AG04449 (cell line): ENCODE measurements at regions not wholly inside any gene's neighbourhood (a gene's known extent, or its start where the extent isn't known, plus 50 kb on each side); places are given as distances from the start of the nearest gene placed in this dataset.

Experiments used
- CTCF ChIA-PET: fragments of 350-600 bp; formaldehyde crosslinking; extraction: SDS; loops from one replicate; lab custom pipeline; 2021; ENCODE audit warnings: antibody characterized with exemption; lab: Yijun Ruan, JAX
- POLR2A ChIA-PET: fragments of 400-600, 350-600 bp; formaldehyde crosslinking; extraction: SDS; loops from one replicate; lab custom pipeline; 2020; ENCODE audit warnings: antibody characterized with exemption, inconsistent platforms; lab: Yijun Ruan, JAX
- DNase-seq: peaks from one replicate; pipeline ENCODE4 v3.0.0-alpha.2; 2010; ENCODE audit warnings: low read depth, low spot score
- H3K4me3 ChIP-seq: 2 replicates; pipeline ENCODE4 v1.5.1; 2011; ENCODE audit warnings: low read depth, mild to moderate bottlenecking, control low read depth, low read length
- TF ChIP-seq, protein P1 (sequence below): IDR thresholded peaks from one replicate; pipeline ENCODE4 v1.5.1; 2011; ENCODE audit warnings: mild to moderate bottlenecking, moderate library complexity, low read length, control low read depth, inconsistent platforms; ENCODE audit not compliant: insufficient read depth; ENCODE audit errors: missing control alignments

DNA sequence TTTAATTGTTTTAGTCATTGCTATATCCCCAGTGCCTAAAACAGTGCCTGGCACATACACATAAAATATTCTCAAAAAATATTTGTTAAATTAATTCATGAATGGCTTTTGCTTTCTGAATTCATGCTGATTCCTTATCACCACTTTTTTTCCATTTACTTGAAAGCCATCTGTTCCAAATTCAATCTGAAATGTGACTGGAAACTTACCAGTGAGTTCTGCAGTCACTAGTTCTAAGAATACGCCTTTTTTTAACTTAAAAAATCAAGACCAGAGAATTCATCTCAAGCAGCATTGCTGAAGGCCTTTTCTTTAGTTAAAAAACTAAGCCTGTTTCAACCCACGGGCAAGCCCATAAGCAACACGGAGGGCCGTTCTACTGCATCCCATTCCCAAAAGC lies 114.0 kb upstream of the ERCC4 start:
- H3K4me3 ChIP-seq: no peak overlapping the region
- POLR2A ChIA-PET: no interaction called here
- no peak for DNase-seq
- TF ChIP-seq, protein P1, sequence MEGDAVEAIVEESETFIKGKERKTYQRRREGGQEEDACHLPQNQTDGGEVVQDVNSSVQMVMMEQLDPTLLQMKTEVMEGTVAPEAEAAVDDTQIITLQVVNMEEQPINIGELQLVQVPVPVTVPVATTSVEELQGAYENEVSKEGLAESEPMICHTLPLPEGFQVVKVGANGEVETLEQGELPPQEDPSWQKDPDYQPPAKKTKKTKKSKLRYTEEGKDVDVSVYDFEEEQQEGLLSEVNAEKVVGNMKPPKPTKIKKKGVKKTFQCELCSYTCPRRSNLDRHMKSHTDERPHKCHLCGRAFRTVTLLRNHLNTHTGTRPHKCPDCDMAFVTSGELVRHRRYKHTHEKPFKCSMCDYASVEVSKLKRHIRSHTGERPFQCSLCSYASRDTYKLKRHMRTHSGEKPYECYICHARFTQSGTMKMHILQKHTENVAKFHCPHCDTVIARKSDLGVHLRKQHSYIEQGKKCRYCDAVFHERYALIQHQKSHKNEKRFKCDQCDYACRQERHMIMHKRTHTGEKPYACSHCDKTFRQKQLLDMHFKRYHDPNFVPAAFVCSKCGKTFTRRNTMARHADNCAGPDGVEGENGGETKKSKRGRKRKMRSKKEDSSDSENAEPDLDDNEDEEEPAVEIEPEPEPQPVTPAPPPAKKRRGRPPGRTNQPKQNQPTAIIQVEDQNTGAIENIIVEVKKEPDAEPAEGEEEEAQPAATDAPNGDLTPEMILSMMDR: no peak
- CTCF ChIA-PET: no interaction called here

DNA sequence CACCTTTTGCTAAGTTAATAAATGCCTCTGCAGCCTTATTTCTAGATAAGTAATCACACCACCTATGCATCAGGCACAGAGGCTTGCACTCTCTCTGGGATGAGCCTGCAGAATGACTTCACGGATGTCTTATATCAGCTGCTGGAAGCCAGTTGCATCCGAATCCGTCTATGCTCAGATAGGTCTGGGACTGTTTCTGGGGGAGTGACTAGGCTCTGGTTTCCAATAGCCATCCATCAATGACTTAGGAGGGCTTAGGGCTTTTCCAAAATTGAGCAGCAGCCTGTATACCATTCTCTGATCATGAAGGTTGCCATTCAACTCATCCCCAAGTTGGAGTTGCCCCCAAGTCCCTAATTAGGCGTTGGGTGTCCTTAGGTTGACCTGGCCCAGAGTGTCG lies 113.3 kb upstream of the ERCC4 start:
- TF ChIP-seq, protein P1: no peak
- ChIA-PET CTCF (no interaction called here), POLR2A (no interaction called here)
- no peak overlapping the region for H3K4me3 ChIP-seq
- DNase-seq: no peak

DNA sequence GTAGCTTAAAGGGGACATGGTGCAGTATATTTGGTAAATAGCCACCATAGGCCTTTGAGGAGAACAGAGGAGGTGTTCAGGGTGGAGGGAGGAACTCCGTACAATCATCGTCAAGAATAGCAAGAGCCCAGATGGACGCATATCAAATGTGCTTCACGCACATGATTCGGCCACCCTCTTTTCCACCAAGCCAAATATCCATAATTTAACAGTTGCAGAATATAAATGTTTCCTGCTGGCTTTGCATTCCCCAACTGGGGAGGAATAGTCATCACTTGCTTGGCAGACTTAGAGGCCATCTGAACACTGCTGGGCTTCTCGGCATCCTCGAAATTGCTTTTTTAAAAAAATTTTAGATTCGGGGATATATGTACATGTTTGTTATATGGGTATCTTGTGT lies 111.9 kb upstream of the ERCC4 start:
- ChIA-PET CTCF (no interaction called here), POLR2A (no interaction called here)
- no peak for DNase-seq
- TF ChIP-seq, protein P1: no peak
- no peak overlapping the region for H3K4me3 ChIP-seq

DNA sequence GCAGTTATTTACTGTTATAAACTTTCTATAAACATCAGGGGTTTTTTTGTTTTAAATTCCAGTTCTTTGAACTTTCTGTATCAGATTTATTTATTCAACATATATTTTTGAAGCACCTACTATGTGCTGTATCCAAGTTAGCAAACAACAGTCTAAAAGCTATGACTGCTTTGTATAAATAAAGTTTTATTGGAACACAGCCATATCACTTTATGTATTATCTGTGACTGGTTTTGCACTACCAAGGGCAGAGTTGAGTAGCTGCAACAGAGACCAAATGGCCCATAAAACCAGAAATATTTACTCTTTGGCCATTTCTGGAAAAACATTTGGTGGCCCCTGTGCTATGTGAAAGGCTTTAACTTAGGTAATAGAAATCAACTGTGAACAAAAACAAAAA lies 110.2 kb upstream of the ERCC4 start:
- DNase-seq: no peak
- ChIA-PET CTCF (no interaction called here), POLR2A (no interaction called here)
- TF ChIP-seq, protein P1: no peak
- H3K4me3 ChIP-seq: no peak overlapping the region

DNA sequence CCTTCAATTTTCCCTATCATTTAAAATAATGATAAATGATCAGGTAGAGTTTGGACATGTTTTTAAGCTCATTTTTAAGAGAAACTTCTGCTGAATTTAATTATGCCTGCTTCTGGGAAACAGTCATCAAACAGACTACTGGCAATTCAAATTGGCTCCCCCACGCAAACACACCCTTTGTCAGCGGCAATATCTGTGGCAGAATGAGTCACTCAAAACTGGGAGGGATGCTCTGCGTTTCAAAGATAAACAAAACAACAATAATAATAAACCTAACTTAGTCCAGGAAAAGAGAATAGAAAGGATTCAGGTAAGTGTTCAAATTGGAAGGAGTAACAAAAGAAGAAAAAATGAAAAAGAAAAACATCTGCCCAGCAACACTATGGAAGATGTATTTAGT lies 108.1 kb upstream of the ERCC4 start:
- ChIA-PET POLR2A (no interaction called here), CTCF (no interaction called here)
- DNase-seq: no peak

DNA sequence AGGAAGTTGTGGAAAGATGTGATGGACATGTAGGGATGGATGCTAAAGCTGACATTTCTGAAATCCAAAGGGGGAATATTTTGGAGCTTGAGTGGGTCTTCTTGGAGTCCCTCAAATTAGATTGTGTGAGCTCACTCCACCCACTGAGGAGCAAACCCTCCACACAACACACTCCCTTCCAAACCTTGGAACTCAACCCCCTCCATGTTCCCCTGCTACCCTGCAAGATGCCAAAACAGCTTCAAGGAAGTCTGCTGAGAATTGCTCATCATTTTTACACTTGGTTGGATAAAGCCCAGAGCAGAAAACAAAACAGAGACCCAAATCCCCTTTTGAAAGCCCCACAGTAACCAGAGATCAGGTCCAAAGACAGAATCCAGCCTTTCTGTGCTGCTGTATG lies 103.3 kb upstream of the ERCC4 start:
- no peak for DNase-seq
- ChIA-PET POLR2A (no interaction called here), CTCF (no interaction called here)
- TF ChIP-seq, protein P1: no peak
- H3K4me3 ChIP-seq: no peak overlapping the region

More for the DNA sequence above, 108.1 kb upstream of the ERCC4 start:
- no peak overlapping the region for H3K4me3 ChIP-seq
- TF ChIP-seq, protein P1: no peak
